ENCODE measurements at regions not wholly inside any gene's neighbourhood (a gene's known extent, or its start where the extent isn't known, plus 50 kb on each side); places are given as distances from the start of the nearest gene placed in this dataset.

DNA sequence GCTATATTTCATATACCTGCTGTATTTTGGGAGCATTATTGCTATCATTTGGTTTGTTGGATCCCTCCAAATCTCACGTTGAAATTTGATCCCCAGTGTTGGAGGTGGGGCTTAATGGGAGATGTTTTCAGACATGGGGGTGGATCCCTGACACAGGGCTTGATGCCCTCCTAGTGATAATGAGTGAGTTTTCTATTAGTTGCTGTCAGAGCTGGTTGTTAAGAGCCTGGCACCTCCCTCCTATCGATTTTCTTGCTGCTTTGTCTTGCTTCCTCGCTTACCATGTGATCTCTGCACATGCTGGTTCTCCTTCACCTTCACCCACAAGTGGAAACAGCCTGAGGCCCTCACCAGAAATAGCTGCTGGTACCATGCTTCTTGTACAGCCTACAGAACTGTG lies 259.9 kb upstream of the STARD13 start:
- H3K27me3 ChIP-seq (replicated peaks in 1 of 2; ENCODE audit: control insufficient read depth in 2 of 2, insufficient read depth in 2 of 2, low read length in 1 of 2), result no peaks in the 10 kb centered on the region
- ChIA-PET POLR2A (interaction anchor here (1.9 to 3.1 kb wide), 2 partner anchors 10 to 178 kb away, joined by 7 to 20 read pairs; no protein-coding TSS in a partner anchor), SMC1A (ENCODE audit: uncharacterized antibody, unreplicated experiment) (interaction anchor here (0.6 to 5.2 kb wide), 4 partner anchors 136 to 1278 kb away, joined by 3 to 134 read pairs (median 6); no protein-coding TSS in a partner anchor), RAD21 (ENCODE audit: unreplicated experiment) (interaction anchor here (1.8 to 5.2 kb wide), 3 partner anchors 134 to 958 kb away, joined by 3 to 132 read pairs (median 35); no protein-coding TSS in a partner anchor), CTCF (interaction anchor here (1.9 to 3.9 kb wide), 4 partner anchors 134 to 1613 kb away, joined by 6 to 90 read pairs (median 28); no protein-coding TSS in a partner anchor)
- H3K4me1 ChIP-seq (ENCODE audit: control insufficient read depth, insufficient read depth, low read length), result peaks cover 18% of the 10 kb centered on the region
- H2AFZ ChIP-seq (ENCODE audit: control insufficient read depth, low read depth, low read length), result no peak overlapping the region; the same call in 1 of the 2 replicates
- in situ Hi-C loops (cut with MboI), result loop anchor here (5.0 to 25.0 kb wide), 5 partner anchors 177 to 1619 kb away; partner anchors contain the start of genes N4BP2L1, N4BP2L2 and PDS5B
- intact Hi-C loops (cut with micrococcal nuclease; ENCODE audit: unreplicated experiment), result no loop called here
- no peaks in the 10 kb centered on the region for H3K36me3 ChIP-seq (ENCODE audit: control insufficient read depth in 2 of 2, insufficient read depth in 2 of 2, low read length in 1 of 2)
- H3K27ac ChIP-seq (ENCODE audit: control insufficient read depth, insufficient read depth), result no peak overlapping the region
- no peak overlapping the region for H3K9ac ChIP-seq (ENCODE audit: control insufficient read depth, insufficient read depth, low read length)
- no peaks in the 10 kb centered on the region for H3K79me2 ChIP-seq (ENCODE audit: control insufficient read depth, insufficient read depth, low read length)
- FAIRE-seq (no peak), ATAC-seq (no peak), DNase-seq (ENCODE audit: low read depth, low spot score) (no peak)
- 95% methylated on average over 3 of the region's 3 CpGs for WGBS (ENCODE audit: insufficient coverage, insufficient replicate concordance, low lambda C conversion rate, missing lambda C conversion rate)
- peaks cover 2% of the 10 kb centered on the region; the same call in 2 of the 3 replicates for H3K9me3 ChIP-seq (replicated peaks; ENCODE audit: control insufficient read depth, insufficient read depth, low read length)
- no peaks in the 10 kb centered on the region for H4K20me1 ChIP-seq (ENCODE audit: control insufficient read depth, insufficient read depth)
- TF ChIP-seq, protein P1, sequence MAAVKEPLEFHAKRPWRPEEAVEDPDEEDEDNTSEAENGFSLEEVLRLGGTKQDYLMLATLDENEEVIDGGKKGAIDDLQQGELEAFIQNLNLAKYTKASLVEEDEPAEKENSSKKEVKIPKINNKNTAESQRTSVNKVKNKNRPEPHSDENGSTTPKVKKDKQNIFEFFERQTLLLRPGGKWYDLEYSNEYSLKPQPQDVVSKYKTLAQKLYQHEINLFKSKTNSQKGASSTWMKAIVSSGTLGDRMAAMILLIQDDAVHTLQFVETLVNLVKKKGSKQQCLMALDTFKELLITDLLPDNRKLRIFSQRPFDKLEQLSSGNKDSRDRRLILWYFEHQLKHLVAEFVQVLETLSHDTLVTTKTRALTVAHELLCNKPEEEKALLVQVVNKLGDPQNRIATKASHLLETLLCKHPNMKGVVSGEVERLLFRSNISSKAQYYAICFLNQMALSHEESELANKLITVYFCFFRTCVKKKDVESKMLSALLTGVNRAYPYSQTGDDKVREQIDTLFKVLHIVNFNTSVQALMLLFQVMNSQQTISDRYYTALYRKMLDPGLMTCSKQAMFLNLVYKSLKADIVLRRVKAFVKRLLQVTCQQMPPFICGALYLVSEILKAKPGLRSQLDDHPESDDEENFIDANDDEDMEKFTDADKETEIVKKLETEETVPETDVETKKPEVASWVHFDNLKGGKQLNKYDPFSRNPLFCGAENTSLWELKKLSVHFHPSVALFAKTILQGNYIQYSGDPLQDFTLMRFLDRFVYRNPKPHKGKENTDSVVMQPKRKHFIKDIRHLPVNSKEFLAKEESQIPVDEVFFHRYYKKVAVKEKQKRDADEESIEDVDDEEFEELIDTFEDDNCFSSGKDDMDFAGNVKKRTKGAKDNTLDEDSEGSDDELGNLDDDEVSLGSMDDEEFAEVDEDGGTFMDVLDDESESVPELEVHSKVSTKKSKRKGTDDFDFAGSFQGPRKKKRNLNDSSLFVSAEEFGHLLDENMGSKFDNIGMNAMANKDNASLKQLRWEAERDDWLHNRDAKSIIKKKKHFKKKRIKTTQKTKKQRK (IDR thresholded peaks at IDR 0.05; ENCODE audit: low read depth, low read length), result no peak
- TF ChIP-seq ZNF24 (IDR thresholded peaks at IDR 0.05) (no peak), EGR1 (IDR thresholded peaks at IDR 0.05; ENCODE audit: borderline replicate concordance in 1 of 2, low read depth in 2 of 2, low read length in 2 of 2) (no peak), JUNB (IDR thresholded peaks at IDR 0.05) (no peak), HDAC2 (IDR thresholded peaks at IDR 0.05) (no peak), STAT3 (IDR thresholded peaks at IDR 0.05; ENCODE audit: low read depth, low read length) (no peak), RFX5 (IDR thresholded peaks at IDR 0.05; ENCODE audit: low read depth, low read length) (no peak), POLR2AphosphoS2 (IDR thresholded peaks at IDR 0.05; ENCODE audit: low read depth, low read length) (no peak), JUND (IDR thresholded peaks at IDR 0.05; ENCODE audit: low read depth, low read length) (no peak), NFIC (IDR thresholded peaks at IDR 0.05; ENCODE audit: low read depth, low read length) (no peak), RB1 (IDR thresholded peaks at IDR 0.05; ENCODE audit: borderline replicate concordance) (no peak), TCF3 (IDR thresholded peaks at IDR 0.05; ENCODE audit: borderline replicate concordance, insufficient read depth, low read depth, low read length) (no peak), RAD51 (IDR thresholded peaks at IDR 0.05) (no peak), ZNF622 (IDR thresholded peaks at IDR 0.05) (no peak), HCFC1 (IDR thresholded peaks at IDR 0.05; ENCODE audit: low read length) (no peak), NRF1 (conservative IDR thresholded peaks at IDR 0.05; ENCODE audit: low read depth, low read length) (no peak), SREBF2 (IDR thresholded peaks at IDR 0.05; ENCODE audit: low read length) (no peak), PAX5 (IDR thresholded peaks at IDR 0.05; ENCODE audit: borderline replicate concordance, low read depth, low read length) (no peak)
- TF ChIP-seq, protein P2, sequence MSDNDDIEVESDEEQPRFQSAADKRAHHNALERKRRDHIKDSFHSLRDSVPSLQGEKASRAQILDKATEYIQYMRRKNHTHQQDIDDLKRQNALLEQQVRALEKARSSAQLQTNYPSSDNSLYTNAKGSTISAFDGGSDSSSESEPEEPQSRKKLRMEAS (IDR thresholded peaks at IDR 0.05; ENCODE audit: low read depth, low read length), result no peak
- TF ChIP-seq, protein P3, sequence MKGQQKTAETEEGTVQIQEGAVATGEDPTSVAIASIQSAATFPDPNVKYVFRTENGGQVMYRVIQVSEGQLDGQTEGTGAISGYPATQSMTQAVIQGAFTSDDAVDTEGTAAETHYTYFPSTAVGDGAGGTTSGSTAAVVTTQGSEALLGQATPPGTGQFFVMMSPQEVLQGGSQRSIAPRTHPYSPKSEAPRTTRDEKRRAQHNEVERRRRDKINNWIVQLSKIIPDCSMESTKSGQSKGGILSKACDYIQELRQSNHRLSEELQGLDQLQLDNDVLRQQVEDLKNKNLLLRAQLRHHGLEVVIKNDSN (IDR thresholded peaks at IDR 0.05; ENCODE audit: borderline replicate concordance, extremely low read length, insufficient read depth, low read depth, low read length), result no peak
- no peak overlapping the region for H3K4me2 ChIP-seq (ENCODE audit: control insufficient read depth, insufficient read depth)
- no TSS peak for BruUV-seq (replicated peaks)
- H3K4me3 ChIP-seq, result no peak overlapping the region

All from GM12878 (cell line).